A549 (cell line): ENCODE measurements at regions not wholly inside any gene's neighbourhood (a gene's known extent, or its start where the extent isn't known, plus 50 kb on each side); places are given as distances from the start of the nearest gene placed in this dataset.

Source experiments
- FOSL2 ChIP-seq, 2 experiments: fragments of 450-650 bp in 1 of 2; fragments of >200 bp in 1 of 2; sonication (Bioruptor Twin) in 1 of 2; formaldehyde crosslinking; IDR thresholded peaks; 2 replicates each; pipeline versions ENCODE4 v1.5.0 to v1.6.1; 2016 to 2020; ENCODE audit warnings: mild to moderate bottlenecking in 1 of 2, moderate library complexity in 1 of 2
- MYC ChIP-seq: IDR thresholded peaks from 2 replicates; pipeline ENCODE4 v1.6.1; 2012; ENCODE audit warnings: mild to moderate bottlenecking, inconsistent platforms, low read length, improper control_type of control experiment, borderline replicate concordance
- POLR2A ChIP-seq: IDR thresholded peaks from 2 replicates; pipeline ENCODE4 v1.6.1; 2012; ENCODE audit warnings: mild to moderate bottlenecking, low read length
- ZFP36 ChIP-seq: fragments of 450-650 bp; IDR thresholded peaks from 2 replicates; pipeline ENCODE4 v1.6.1; 2014; ENCODE audit warnings: borderline replicate concordance; ENCODE audit not compliant: partially characterized antibody
- TF ChIP-seq, protein P1 (sequence below): fragments of 250-450 bp; sonication (Bioruptor Pico); IDR thresholded peaks from 2 replicates; pipeline ENCODE4 v1.5.0; 2021; ENCODE audit warnings: mild to moderate bottlenecking, moderate library complexity, borderline replicate concordance
- TF ChIP-seq, protein P2 (sequence below): fragments of >200 bp; sonication (Bioruptor Twin); formaldehyde crosslinking; IDR thresholded peaks from 3 replicates; pipeline ENCODE4 v1.5.1; 2016

DNA sequence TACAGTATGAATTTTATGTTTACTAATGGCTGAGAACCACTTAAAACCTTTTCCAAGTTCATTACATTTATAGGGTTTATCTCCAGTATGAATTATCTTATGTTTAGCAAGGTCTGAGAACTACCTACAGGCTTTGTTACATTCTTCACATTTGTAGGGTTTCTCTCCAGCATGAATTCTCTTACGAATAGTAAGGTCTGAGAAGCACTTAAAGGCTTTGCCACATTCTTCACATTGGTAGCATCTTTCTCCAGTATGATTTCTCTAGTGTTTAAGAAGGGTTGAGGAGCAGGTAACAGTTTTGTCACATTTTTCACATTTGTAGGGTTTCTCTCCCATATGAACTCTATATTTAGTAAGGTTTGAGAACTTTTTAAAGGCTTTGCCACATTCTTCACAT, 1127.4 kb downstream of the EFNA5 start:
- TF ChIP-seq, protein P1, sequence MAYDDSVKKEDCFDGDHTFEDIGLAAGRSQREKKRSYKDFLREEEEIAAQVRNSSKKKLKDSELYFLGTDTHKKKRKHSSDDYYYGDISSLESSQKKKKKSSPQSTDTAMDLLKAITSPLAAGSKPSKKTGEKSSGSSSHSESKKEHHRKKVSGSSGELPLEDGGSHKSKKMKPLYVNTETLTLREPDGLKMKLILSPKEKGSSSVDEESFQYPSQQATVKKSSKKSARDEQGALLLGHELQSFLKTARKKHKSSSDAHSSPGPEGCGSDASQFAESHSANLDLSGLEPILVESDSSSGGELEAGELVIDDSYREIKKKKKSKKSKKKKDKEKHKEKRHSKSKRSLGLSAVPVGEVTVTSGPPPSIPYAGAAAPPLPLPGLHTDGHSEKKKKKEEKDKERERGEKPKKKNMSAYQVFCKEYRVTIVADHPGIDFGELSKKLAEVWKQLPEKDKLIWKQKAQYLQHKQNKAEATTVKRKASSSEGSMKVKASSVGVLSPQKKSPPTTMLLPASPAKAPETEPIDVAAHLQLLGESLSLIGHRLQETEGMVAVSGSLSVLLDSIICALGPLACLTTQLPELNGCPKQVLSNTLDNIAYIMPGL: no peak
- TF ChIP-seq POLR2A (no peak), ZFP36 (no peak), FOSL2 (IDR thresholded peaks at IDR 0.05) (no peak), FOSL2 (CRISPR knock-in tag; IDR thresholded peaks at IDR 0.05) (no peak), MYC (no peak)
- TF ChIP-seq, protein P2, sequence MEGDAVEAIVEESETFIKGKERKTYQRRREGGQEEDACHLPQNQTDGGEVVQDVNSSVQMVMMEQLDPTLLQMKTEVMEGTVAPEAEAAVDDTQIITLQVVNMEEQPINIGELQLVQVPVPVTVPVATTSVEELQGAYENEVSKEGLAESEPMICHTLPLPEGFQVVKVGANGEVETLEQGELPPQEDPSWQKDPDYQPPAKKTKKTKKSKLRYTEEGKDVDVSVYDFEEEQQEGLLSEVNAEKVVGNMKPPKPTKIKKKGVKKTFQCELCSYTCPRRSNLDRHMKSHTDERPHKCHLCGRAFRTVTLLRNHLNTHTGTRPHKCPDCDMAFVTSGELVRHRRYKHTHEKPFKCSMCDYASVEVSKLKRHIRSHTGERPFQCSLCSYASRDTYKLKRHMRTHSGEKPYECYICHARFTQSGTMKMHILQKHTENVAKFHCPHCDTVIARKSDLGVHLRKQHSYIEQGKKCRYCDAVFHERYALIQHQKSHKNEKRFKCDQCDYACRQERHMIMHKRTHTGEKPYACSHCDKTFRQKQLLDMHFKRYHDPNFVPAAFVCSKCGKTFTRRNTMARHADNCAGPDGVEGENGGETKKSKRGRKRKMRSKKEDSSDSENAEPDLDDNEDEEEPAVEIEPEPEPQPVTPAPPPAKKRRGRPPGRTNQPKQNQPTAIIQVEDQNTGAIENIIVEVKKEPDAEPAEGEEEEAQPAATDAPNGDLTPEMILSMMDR: no peak
